ENCODE measurements at regions not wholly inside any gene's neighbourhood (a gene's known extent, or its start where the extent isn't known, plus 50 kb on each side); places are given as distances from the start of the nearest gene placed in this dataset.

DNA sequence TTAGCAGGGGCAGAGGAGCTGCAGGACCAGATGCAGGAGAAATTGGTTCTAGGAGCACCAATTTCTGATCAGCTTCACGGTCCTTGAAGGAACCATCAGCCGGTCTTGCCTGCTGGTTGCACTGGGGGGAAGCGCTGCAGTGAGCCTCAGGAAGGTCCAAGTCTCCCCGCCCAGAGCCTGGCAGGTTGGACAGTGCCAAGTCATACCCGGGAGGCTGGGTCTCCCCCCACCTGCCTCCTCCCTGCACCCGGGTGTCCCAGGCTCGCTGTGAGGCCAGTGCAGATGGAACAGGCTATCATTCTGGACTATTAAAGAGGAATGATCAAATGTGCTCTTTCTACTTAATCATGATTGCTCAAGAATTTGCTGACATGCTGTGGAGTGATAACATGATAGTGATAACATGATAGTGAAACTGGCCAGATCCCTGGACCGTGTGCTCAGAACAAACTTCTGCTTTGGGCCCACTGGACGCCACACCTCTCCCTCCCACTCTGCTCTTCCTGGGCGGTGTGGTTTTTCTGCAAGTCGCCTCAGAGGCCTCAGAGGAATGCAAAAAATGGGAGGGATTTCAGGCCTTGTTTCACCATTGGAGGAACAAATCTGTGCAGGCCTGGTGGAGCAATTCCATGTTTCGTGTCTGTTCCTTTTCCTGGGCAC, 236.0 kb downstream of the IRF8 start:
- no peak for DNase-seq
- intact Hi-C loops (cut with DNase I) = no loop called here
- H3K4me1 ChIP-seq = no peaks in the 10 kb centered on the region
- no peaks in the 10 kb centered on the region for H3K9me3 ChIP-seq
- H3K27me3 ChIP-seq = no peaks in the 10 kb centered on the region
- H3K4me3 ChIP-seq (replicated peaks in 1 of 3) = no peak overlapping the region
- TF ChIP-seq POLR2A (IDR thresholded peaks at IDR 0.05) = no peak
- TF ChIP-seq, protein P1, sequence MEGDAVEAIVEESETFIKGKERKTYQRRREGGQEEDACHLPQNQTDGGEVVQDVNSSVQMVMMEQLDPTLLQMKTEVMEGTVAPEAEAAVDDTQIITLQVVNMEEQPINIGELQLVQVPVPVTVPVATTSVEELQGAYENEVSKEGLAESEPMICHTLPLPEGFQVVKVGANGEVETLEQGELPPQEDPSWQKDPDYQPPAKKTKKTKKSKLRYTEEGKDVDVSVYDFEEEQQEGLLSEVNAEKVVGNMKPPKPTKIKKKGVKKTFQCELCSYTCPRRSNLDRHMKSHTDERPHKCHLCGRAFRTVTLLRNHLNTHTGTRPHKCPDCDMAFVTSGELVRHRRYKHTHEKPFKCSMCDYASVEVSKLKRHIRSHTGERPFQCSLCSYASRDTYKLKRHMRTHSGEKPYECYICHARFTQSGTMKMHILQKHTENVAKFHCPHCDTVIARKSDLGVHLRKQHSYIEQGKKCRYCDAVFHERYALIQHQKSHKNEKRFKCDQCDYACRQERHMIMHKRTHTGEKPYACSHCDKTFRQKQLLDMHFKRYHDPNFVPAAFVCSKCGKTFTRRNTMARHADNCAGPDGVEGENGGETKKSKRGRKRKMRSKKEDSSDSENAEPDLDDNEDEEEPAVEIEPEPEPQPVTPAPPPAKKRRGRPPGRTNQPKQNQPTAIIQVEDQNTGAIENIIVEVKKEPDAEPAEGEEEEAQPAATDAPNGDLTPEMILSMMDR (IDR thresholded peaks at IDR 0.05) = no peak
- no peak overlapping the region for H3K27ac ChIP-seq
- H3K36me3 ChIP-seq = no peaks in the 10 kb centered on the region
- WGBS, 2 donors = 65 to 75% methylated on average over 8 to 12 of the region's 12 CpGs

DNA sequence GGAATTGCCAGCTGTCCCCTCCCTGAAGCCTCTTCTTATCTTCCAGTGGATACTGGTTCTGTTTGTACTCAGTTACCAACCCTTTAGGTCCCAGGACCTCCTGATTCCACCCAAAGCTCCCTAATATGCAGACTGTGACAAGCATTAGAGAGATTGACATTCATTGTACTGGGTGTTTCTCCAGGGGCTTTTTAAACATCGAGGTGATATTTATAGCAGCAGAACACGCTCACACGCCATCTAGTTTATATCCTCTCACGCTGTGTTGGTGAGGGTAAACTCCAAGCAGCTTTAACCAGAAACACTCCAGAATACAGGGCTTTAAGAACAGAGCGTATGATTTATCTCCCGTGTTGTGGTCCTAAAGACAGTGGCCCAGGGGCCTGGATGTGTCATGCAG, 238.4 kb downstream of the IRF8 start:
- Histone ChIP-seq H3K36me3 (no peaks in the 10 kb centered on the region), H3K4me3 (replicated peaks in 1 of 3) (no peak overlapping the region), H3K4me1 (no peaks in the 10 kb centered on the region), H3K9me3 (no peaks in the 10 kb centered on the region), H3K27ac (no peak overlapping the region), H3K27me3 (no peaks in the 10 kb centered on the region)
- intact Hi-C loops (cut with DNase I) = no loop called here
- TF ChIP-seq POLR2A (IDR thresholded peaks at IDR 0.05) = no peak
- TF ChIP-seq, protein P1 (IDR thresholded peaks at IDR 0.05) = no peak
- 76 to 83% methylated on average over 6 of the region's 6 CpGs for WGBS, 2 donors
- no peak for DNase-seq

DNA sequence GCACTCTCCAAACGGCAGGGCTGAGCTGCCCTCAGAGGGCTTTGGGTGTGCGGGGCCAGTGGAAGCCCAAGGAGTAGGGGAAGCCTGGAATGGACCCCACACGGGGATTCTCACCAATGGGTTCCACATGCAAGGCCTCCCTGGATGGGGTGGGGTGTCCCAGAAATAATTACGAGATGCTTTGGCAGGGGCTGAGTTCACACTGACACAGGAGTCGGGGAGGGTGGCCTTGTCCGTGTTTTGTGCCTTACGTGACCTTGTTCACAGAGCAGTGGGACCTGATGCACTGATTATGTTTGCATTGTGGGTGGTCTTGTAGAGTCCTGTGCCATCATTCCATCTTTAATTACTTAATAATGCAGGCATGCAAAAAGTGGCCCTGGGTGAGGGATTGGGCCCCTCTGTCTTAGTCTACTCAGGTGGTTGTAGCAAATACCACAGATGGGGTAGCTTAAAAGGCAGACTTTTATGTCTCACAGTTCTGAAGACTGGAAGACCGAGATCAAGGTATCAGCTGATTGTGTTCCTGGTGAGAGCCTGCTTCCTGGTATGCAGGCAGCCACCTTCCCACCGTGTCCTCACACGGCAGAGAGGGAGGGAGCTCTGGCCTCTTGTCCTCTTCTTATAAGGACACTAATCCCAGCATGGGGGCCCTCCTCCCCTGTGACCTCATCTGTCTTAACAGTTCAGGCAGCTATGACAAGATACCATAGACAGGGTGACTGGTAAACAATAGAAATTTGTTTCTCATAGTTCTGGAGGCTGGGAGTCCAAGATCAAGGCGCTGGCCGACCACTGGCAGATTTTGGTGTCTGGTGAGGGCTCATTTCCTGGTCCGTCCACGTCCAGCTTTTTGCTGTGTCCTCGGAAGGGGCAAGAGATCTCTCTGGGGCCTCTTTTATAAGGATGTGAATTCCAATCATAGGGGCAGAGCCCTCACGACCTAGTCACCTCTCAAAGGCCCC, 239.4 kb downstream of the IRF8 start:
- Histone ChIP-seq H3K4me3 (replicated peaks in 1 of 3) (no peak overlapping the region), H3K4me1 (no peaks in the 10 kb centered on the region), H3K27me3 (no peaks in the 10 kb centered on the region), H3K27ac (no peak overlapping the region), H3K9me3 (no peaks in the 10 kb centered on the region), H3K36me3 (no peaks in the 10 kb centered on the region)
- WGBS, 2 donors = 72 to 75% methylated on average over 14 to 16 of the region's 16 CpGs
- TF ChIP-seq, protein P1 (IDR thresholded peaks at IDR 0.05) = no peak
- no peak for TF ChIP-seq POLR2A (IDR thresholded peaks at IDR 0.05)
- intact Hi-C loops (cut with DNase I) = no loop called here
- no peak for DNase-seq

- no peak for TF ChIP-seq POLR2A (IDR thresholded peaks at IDR 0.05)
- TF ChIP-seq, protein P1 (IDR thresholded peaks at IDR 0.05) = no peak
- Histone ChIP-seq H3K4me1 (no peaks in the 10 kb centered on the region), H3K4me3 (replicated peaks in 1 of 3) (no peak overlapping the region), H3K27me3 (no peaks in the 10 kb centered on the region), H3K36me3 (no peaks in the 10 kb centered on the region), H3K27ac (no peak overlapping the region), H3K9me3 (no peaks in the 10 kb centered on the region)
- DNase-seq = no peak
- 75 to 85% methylated on average over 5 of the region's 5 CpGs for WGBS, 2 donors
- intact Hi-C loops (cut with DNase I) = no loop called here
These were observed 243.9 kb downstream of the IRF8 start for GRCh38 chr16:86142801-86143236.

DNA sequence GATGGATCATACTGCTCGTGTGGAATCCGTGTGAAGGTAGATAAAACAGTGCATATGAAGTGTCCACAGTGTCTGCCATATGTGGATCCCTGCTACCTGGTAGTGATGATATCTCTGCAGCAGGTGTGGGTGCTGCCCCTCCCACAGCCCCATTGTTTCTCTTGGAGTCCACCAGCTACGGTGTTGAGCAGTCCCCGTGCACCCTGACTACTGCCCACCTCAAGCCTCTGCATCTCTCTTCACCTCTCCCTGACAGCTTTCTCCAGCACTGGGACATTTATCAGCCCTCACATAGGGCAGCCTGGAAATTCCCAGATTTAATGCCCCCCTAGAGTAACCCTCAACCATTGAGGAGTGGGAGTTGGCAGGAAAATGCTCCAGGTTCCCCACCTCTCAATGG, 244.7 kb downstream of the IRF8 start:
- H3K27me3 ChIP-seq = no peaks in the 10 kb centered on the region
- WGBS, 2 donors = 83 to 85% methylated on average over 4 of the region's 4 CpGs
- TF ChIP-seq, protein P1 (IDR thresholded peaks at IDR 0.05) = no peak
- TF ChIP-seq POLR2A (IDR thresholded peaks at IDR 0.05) = no peak
- H3K36me3 ChIP-seq = no peaks in the 10 kb centered on the region
- no peak for DNase-seq
- H3K4me1 ChIP-seq = no peaks in the 10 kb centered on the region
- no peaks in the 10 kb centered on the region for H3K9me3 ChIP-seq
- intact Hi-C loops (cut with DNase I) = no loop called here
- no peak overlapping the region for H3K4me3 ChIP-seq (replicated peaks in 1 of 3)
- H3K27ac ChIP-seq = no peak overlapping the region
